KMS-11 (cell line): ENCODE measurements at regions not wholly inside any gene's neighbourhood (a gene's known extent, or its start where the extent isn't known, plus 50 kb on each side); places are given as distances from the start of the nearest gene placed in this dataset.
"Not testable (repeated sequence)": the region's sequence is repeated elsewhere in the genome, so short reads cannot be mapped to it uniquely, and the experiment has no call there.

Experiments used
- H2AFZ ChIP-seq: fragments of 200-600 bp; sonication (generic); 2 replicates; pipeline ENCODE4 v1.6.1; 2016; ENCODE audit warnings: antibody characterized with exemption, mixed run types, low read depth
- H3K27ac ChIP-seq: fragments of 200-600 bp; sonication (generic); 2 replicates; pipeline ENCODE4 v1.6.1; 2016; ENCODE audit warnings: mild to moderate bottlenecking, mixed run types
- H3K27me3 ChIP-seq: fragments of 200-600 bp; sonication (generic); 2 replicates; pipeline ENCODE4 v1.6.1; 2017; ENCODE audit warnings: mild to moderate bottlenecking, low read depth, mixed run types, moderate library complexity; ENCODE audit not compliant: insufficient read depth
- H3K36me3 ChIP-seq: fragments of 200-600 bp; sonication (generic); 2 replicates; pipeline ENCODE4 v1.6.1; 2017; ENCODE audit warnings: mild to moderate bottlenecking, mixed run types; ENCODE audit not compliant: insufficient read depth
- H3K4me1 ChIP-seq: fragments of 200-600 bp; sonication (generic); 2 replicates; pipeline ENCODE4 v1.6.1; 2016; ENCODE audit warnings: mild to moderate bottlenecking, low read depth, mixed run types; ENCODE audit not compliant: poor library complexity, severe bottlenecking
- H3K4me2 ChIP-seq: fragments of 200-600 bp; sonication (generic); 2 replicates; pipeline ENCODE4 v1.7.0; 2016; ENCODE audit warnings: mild to moderate bottlenecking, mixed run types
- H3K4me3 ChIP-seq: fragments of 200-600 bp; sonication (generic); IDR thresholded peaks from 2 replicates; pipeline ENCODE4 v1.6.1; 2017; ENCODE audit warnings: low read depth, low read length, mixed read lengths; ENCODE audit not compliant: insufficient read depth
- H3K79me2 ChIP-seq: fragments of 200-600 bp; sonication (generic); 2 replicates; pipeline ENCODE4 v1.6.1; 2016; ENCODE audit warnings: low read depth, mixed run types; ENCODE audit not compliant: insufficient read depth
- H3K9ac ChIP-seq: fragments of 200-600 bp; sonication (generic); 2 replicates; pipeline ENCODE4 v1.6.1; 2016; ENCODE audit warnings: mild to moderate bottlenecking, mixed run types
- H4K20me1 ChIP-seq: fragments of 200-600 bp; sonication (generic); 2 replicates; pipeline ENCODE4 v1.6.1; 2016; ENCODE audit warnings: mild to moderate bottlenecking, mixed run types; ENCODE audit not compliant: insufficient read depth
- CTCF ChIP-seq: fragments of 200-600 bp; sonication (generic); conservative IDR thresholded peaks from 2 replicates; pipeline ENCODE4 v1.6.1; 2017; ENCODE audit warnings: low read depth, mild to moderate bottlenecking, antibody characterized with exemption, low read length, moderate library complexity, mixed read lengths

GRCh38 chr9:2395814-2396612, 225.6 kb upstream of the VLDLR start:
- H3K36me3 ChIP-seq = no peaks in the 10 kb centered on the region
- no peak overlapping the region for H3K27ac ChIP-seq
- H3K27me3 ChIP-seq = no peaks in the 10 kb centered on the region
- no peak overlapping the region for H3K9ac ChIP-seq
- H3K4me1 ChIP-seq = no peaks in the 10 kb centered on the region
- no peaks in the 10 kb centered on the region for H4K20me1 ChIP-seq
- H3K4me3 ChIP-seq = no peak overlapping the region
- H3K79me2 ChIP-seq = no peaks in the 10 kb centered on the region
- no peak for TF ChIP-seq CTCF
- no peak overlapping the region for H3K4me2 ChIP-seq
- no peak overlapping the region for H2AFZ ChIP-seq

GRCh38 chr9:2396622-2397285, 224.8 kb upstream of the VLDLR start:
- Histone ChIP-seq H3K27me3 (no peaks in the 10 kb centered on the region), H3K4me2 (no peak overlapping the region), H3K79me2 (no peaks in the 10 kb centered on the region), H3K36me3 (no peaks in the 10 kb centered on the region), H3K27ac (no peak overlapping the region), H3K9ac (no peak overlapping the region), H3K4me3 (no peak overlapping the region), H4K20me1 (no peaks in the 10 kb centered on the region), H2AFZ (no peak overlapping the region), H3K4me1 (no peaks in the 10 kb centered on the region)
- no peak for TF ChIP-seq CTCF

- not testable (repeated sequence) for H4K20me1 ChIP-seq
Measured at GRCh38 chr9:2397875-2398274, 223.7 kb upstream of the VLDLR start.

GRCh38 chr9:2401746-2402145, 219.8 kb upstream of the VLDLR start:
- not testable (repeated sequence) for H3K79me2 ChIP-seq, H3K27ac ChIP-seq, H3K36me3 ChIP-seq, H3K4me3 ChIP-seq, H2AFZ ChIP-seq, H3K4me2 ChIP-seq, H3K9ac ChIP-seq, H3K27me3 ChIP-seq, H4K20me1 ChIP-seq, H3K4me1 ChIP-seq

More at GRCh38 chr9:2397875-2398274, 223.7 kb upstream of the VLDLR start:
- not testable (repeated sequence) for H3K9ac ChIP-seq, H3K79me2 ChIP-seq, H3K27ac ChIP-seq, H2AFZ ChIP-seq, H3K4me2 ChIP-seq, H3K4me1 ChIP-seq, H3K36me3 ChIP-seq, H3K4me3 ChIP-seq, H3K27me3 ChIP-seq

GRCh38 chr9:2403701-2404100, 217.9 kb upstream of the VLDLR start:
- H3K27ac ChIP-seq = no peak overlapping the region
- no peaks in the 10 kb centered on the region for H3K79me2 ChIP-seq
- no peak overlapping the region for H3K4me3 ChIP-seq
- no peaks in the 10 kb centered on the region for H3K36me3 ChIP-seq
- no peaks in the 10 kb centered on the region for H3K27me3 ChIP-seq
- H4K20me1 ChIP-seq = no peaks in the 10 kb centered on the region
- no peak overlapping the region for H3K4me2 ChIP-seq
- H2AFZ ChIP-seq = no peak overlapping the region
- no peak for TF ChIP-seq CTCF
- H3K9ac ChIP-seq = no peak overlapping the region
- no peaks in the 10 kb centered on the region for H3K4me1 ChIP-seq
